Neural cell (in vitro differentiated cells): ENCODE measurements at regions not wholly inside any gene's neighbourhood (a gene's known extent, or its start where the extent isn't known, plus 50 kb on each side); places are given as distances from the start of the nearest gene placed in this dataset.

Experiments used
- H2AFZ ChIP-seq: fragments of 200-600, 300-800 bp; sonication (generic), shearing (Covaris generic); 2 replicates; pipeline ENCODE4 v1.6.0; 2014; ENCODE audit warnings: low read depth, mild to moderate bottlenecking, antibody characterized with exemption, low read length, moderate library complexity
- H3F3A ChIP-seq: fragments of 200-600 bp; shearing (Covaris generic); 2 replicates; pipeline ENCODE4 v1.6.1; 2016; ENCODE audit warnings: mild to moderate bottlenecking, moderate library complexity, mixed read lengths, antibody characterized with exemption, low read length; ENCODE audit not compliant: insufficient read depth, poor library complexity, severe bottlenecking
- H3K27ac ChIP-seq: fragments of 200-600, 300-800 bp; sonication (generic), shearing (Covaris generic); 2 replicates; pipeline ENCODE4 v1.5.1; 2014; ENCODE audit warnings: mild to moderate bottlenecking, low read length, moderate library complexity
- H3K27me3 ChIP-seq: fragments of 300-800, 200-600 bp; sonication (generic), shearing (Covaris generic); 2 replicates; pipeline ENCODE4 v1.6.0; 2014; ENCODE audit warnings: mild to moderate bottlenecking, low read depth, low read length, moderate library complexity; ENCODE audit not compliant: insufficient read depth
- H3K36me3 ChIP-seq: fragments of 300-800, 200-600 bp; sonication (generic), shearing (Covaris generic); 2 replicates; pipeline ENCODE4 v1.5.1; 2014; ENCODE audit warnings: mild to moderate bottlenecking, antibody characterized with exemption, low read length, moderate library complexity; ENCODE audit not compliant: insufficient read depth
- H3K4me2 ChIP-seq: fragments of 300-800, 200-600 bp; sonication (generic), shearing (Covaris generic); 2 replicates; pipeline ENCODE4 v1.6.0; 2014; ENCODE audit warnings: mild to moderate bottlenecking, low read length
- H3K4me3 ChIP-seq: fragments of 300-800, 200-600 bp; sonication (generic), shearing (Covaris generic); 2 replicates; pipeline ENCODE4 v1.5.1; 2014; ENCODE audit warnings: mild to moderate bottlenecking, low read length, moderate library complexity
- H3K79me2 ChIP-seq: fragments of 200-600 bp; shearing (Covaris generic); replicated peaks from 2 replicates; pipeline ENCODE4 v1.6.0; 2014; ENCODE audit warnings: mild to moderate bottlenecking, low read length, moderate library complexity; ENCODE audit not compliant: insufficient read depth
- H3K9ac ChIP-seq: fragments of 300-800, 200-600 bp; sonication (generic), shearing (Covaris generic); 2 replicates; pipeline ENCODE4 v1.6.1; 2016; ENCODE audit warnings: mild to moderate bottlenecking, low read length, mixed read lengths
- H3K9me2 ChIP-seq: fragments of 200-600 bp; shearing (Covaris generic); 2 replicates; pipeline ENCODE4 v1.6.1; 2016; ENCODE audit warnings: mild to moderate bottlenecking, low read length, mixed read lengths; ENCODE audit not compliant: insufficient read depth
- H3K9me3 ChIP-seq: fragments of 200-600, 300-800 bp; sonication (generic), shearing (Covaris generic); 2 replicates; pipeline ENCODE4 v1.6.1; 2016; ENCODE audit warnings: mild to moderate bottlenecking, mixed run types, low read length, moderate library complexity, mixed read lengths
- H4K20me1 ChIP-seq: fragments of 200-600 bp; shearing (Covaris generic); 2 replicates; pipeline ENCODE4 v1.6.1; 2016; ENCODE audit warnings: mild to moderate bottlenecking, mixed run types; ENCODE audit not compliant: insufficient read depth
- EP300 ChIP-seq: fragments of 450-650 bp; conservative IDR thresholded peaks from 2 replicates; pipeline ENCODE4 v1.6.1; 2014; ENCODE audit warnings: antibody characterized with exemption, mild to moderate bottlenecking, moderate library complexity; ENCODE audit not compliant: poor library complexity, severe bottlenecking
- EZH2 ChIP-seq: fragments of 200-600, 300-800 bp; shearing (Covaris generic), sonication (generic); IDR thresholded peaks from 2 replicates; pipeline ENCODE4 v1.6.1; 2014; ENCODE audit warnings: antibody characterized with exemption, low read length, borderline replicate concordance, mild to moderate bottlenecking; ENCODE audit not compliant: insufficient read depth, poor library complexity, severe bottlenecking
- MXI1 ChIP-seq: fragments of 450-650 bp; conservative IDR thresholded peaks from 2 replicates; pipeline ENCODE4 v1.6.1; 2014; ENCODE audit warnings: antibody characterized with exemption, mild to moderate bottlenecking; ENCODE audit not compliant: poor library complexity, severe bottlenecking
- POLR2AphosphoS5 ChIP-seq: IDR thresholded peaks from 2 replicates; pipeline ENCODE4 v1.6.1; 2012
- RAD21 ChIP-seq: fragments of 450-650 bp; conservative IDR thresholded peaks from 2 replicates; pipeline ENCODE4 v1.6.1; 2014; ENCODE audit warnings: antibody characterized with exemption, mild to moderate bottlenecking, moderate library complexity
- REST ChIP-seq: IDR thresholded peaks from 2 replicates; pipeline ENCODE4 v1.6.1; 2012; ENCODE audit warnings: borderline replicate concordance
- SMC3 ChIP-seq: fragments of 450-650 bp; conservative IDR thresholded peaks from 2 replicates; pipeline ENCODE4 v1.6.1; 2014; ENCODE audit warnings: antibody characterized with exemption, mild to moderate bottlenecking, moderate library complexity; ENCODE audit not compliant: poor library complexity
- TAF1 ChIP-seq: IDR thresholded peaks from 2 replicates; pipeline ENCODE4 v1.6.1; 2012; ENCODE audit warnings: low read depth
- TF ChIP-seq, protein P1 (sequence below): fragments of 450-650 bp; IDR thresholded peaks from 2 replicates; pipeline ENCODE4 v1.5.1; 2014; ENCODE audit warnings: antibody characterized with exemption, mild to moderate bottlenecking, moderate library complexity; ENCODE audit not compliant: poor library complexity, severe bottlenecking

DNA sequence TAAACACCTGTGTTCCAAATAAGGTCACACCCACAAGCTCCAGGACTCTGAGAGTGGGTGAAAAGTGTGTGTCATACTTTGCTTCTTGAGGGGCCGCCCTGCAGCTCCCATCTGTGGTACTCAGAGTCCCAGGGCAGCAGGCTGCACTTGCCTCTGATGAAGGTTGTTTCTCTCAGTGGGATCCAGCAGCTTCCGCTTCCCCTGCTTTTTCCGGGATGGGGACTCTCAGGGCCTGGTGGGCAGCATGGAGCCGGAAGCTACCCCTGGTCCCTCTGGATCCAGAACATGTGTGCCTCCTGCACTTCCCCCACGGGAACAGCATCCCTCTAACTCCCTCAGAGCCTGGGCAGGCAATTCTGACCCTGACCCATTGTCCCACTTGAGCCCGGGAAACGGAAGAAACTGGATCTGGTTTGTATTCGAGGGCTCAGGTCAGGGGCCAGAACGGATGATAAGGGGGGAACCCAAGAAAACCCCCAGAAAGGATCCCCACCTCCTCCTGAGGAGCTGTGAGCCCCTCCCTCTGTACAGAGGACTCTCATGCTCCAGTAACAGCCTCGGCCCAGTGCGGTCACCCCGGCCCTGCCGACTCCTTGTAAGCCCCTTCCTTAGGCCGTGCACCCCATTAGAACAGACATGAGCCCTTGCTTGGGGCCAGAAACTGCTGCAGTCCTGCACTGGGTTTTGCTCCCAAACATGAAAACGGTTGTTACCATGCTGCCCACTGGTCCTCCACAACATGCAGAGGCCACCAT is 189.5 kb upstream of the C1orf174 start:
- no peak overlapping the region for H3K4me2 ChIP-seq
- no peak overlapping the region for H3K27ac ChIP-seq
- H3K27me3 ChIP-seq = no peaks in the 10 kb centered on the region
- no peaks in the 10 kb centered on the region for H3K9me3 ChIP-seq
- no peaks in the 10 kb centered on the region for H4K20me1 ChIP-seq
- H3K9ac ChIP-seq = no peak overlapping the region
- H3K79me2 ChIP-seq = no peaks in the 10 kb centered on the region
- H2AFZ ChIP-seq = no peak overlapping the region
- H3K36me3 ChIP-seq = no peaks in the 10 kb centered on the region
- no peak overlapping the region for H3K4me3 ChIP-seq
- H3F3A ChIP-seq = no peaks in the 10 kb centered on the region
- no peaks in the 10 kb centered on the region for H3K9me2 ChIP-seq
- TF ChIP-seq TAF1 (no peak), EP300 (no peak), POLR2AphosphoS5 (no peak), EZH2 (no peak), MXI1 (no peak), SMC3 (no peak)
- TF ChIP-seq, protein P1, sequence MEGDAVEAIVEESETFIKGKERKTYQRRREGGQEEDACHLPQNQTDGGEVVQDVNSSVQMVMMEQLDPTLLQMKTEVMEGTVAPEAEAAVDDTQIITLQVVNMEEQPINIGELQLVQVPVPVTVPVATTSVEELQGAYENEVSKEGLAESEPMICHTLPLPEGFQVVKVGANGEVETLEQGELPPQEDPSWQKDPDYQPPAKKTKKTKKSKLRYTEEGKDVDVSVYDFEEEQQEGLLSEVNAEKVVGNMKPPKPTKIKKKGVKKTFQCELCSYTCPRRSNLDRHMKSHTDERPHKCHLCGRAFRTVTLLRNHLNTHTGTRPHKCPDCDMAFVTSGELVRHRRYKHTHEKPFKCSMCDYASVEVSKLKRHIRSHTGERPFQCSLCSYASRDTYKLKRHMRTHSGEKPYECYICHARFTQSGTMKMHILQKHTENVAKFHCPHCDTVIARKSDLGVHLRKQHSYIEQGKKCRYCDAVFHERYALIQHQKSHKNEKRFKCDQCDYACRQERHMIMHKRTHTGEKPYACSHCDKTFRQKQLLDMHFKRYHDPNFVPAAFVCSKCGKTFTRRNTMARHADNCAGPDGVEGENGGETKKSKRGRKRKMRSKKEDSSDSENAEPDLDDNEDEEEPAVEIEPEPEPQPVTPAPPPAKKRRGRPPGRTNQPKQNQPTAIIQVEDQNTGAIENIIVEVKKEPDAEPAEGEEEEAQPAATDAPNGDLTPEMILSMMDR = no peak

DNA sequence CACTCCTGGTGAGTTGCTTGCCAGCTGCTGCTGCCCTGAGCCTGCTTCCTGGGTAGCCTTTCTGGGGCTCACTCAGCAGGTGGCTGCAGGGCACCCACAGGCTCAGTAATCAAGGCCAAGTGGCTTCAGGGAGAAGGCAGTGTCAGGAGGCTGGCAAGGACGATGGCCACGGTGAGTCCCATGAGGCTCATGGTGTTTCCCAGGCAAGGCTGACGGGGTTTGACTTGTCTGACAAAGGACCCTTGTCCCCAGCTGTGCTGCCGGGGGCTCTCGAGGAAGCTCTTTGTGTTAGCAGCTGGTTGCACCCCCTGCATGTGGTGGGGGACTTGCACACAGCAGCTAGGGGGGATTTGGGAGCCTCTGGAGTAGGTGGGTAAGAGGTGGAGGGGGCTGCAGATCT is 190.5 kb upstream of the C1orf174 start:
- no peaks in the 10 kb centered on the region for H3K36me3 ChIP-seq
- no peak for TF ChIP-seq TAF1
- TF ChIP-seq EP300 = no peak
- no peak for TF ChIP-seq SMC3
- TF ChIP-seq EZH2 = no peak
- TF ChIP-seq REST = no peak
- TF ChIP-seq MXI1 = no peak
- TF ChIP-seq, protein P1 = no peak
- TF ChIP-seq RAD21 = no peak
- no peak for TF ChIP-seq POLR2AphosphoS5
- no peaks in the 10 kb centered on the region for H3F3A ChIP-seq
- no peaks in the 10 kb centered on the region for H3K9me3 ChIP-seq
- no peak overlapping the region for H3K9ac ChIP-seq
- H4K20me1 ChIP-seq = no peaks in the 10 kb centered on the region
- H3K27ac ChIP-seq = no peak overlapping the region
- H3K27me3 ChIP-seq = no peaks in the 10 kb centered on the region
- H3K4me2 ChIP-seq = no peak overlapping the region
- H3K9me2 ChIP-seq = no peaks in the 10 kb centered on the region
- no peak overlapping the region for H2AFZ ChIP-seq
- no peaks in the 10 kb centered on the region for H3K79me2 ChIP-seq
- H3K4me3 ChIP-seq = no peak overlapping the region
